ENCODE measurements at regions not wholly inside any gene's neighbourhood (a gene's known extent, or its start where the extent isn't known, plus 50 kb on each side); places are given as distances from the start of the nearest gene placed in this dataset.

DNA sequence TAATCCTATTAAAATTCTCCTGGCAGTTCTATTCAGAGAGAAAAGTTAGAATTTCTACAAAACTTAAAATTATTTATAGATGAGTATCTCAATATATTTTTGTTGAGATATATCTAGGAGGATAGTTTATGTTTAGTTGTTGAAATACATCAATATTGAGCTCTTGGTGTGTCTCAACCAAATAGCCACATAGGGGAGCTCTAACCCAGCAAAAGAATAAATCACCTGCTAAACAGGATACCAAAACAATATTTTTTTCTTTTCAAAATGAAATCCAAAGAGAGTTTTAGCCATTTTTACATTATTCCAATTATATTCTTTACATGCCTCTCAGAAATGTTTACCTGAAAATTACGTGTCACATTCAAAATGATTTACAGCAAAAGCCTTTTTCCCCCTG, 954.7 kb downstream of the SLITRK6 start:
- TF ChIP-seq POLR2A (IDR thresholded peaks at IDR 0.05): no peak
- TF ChIP-seq, protein P1, sequence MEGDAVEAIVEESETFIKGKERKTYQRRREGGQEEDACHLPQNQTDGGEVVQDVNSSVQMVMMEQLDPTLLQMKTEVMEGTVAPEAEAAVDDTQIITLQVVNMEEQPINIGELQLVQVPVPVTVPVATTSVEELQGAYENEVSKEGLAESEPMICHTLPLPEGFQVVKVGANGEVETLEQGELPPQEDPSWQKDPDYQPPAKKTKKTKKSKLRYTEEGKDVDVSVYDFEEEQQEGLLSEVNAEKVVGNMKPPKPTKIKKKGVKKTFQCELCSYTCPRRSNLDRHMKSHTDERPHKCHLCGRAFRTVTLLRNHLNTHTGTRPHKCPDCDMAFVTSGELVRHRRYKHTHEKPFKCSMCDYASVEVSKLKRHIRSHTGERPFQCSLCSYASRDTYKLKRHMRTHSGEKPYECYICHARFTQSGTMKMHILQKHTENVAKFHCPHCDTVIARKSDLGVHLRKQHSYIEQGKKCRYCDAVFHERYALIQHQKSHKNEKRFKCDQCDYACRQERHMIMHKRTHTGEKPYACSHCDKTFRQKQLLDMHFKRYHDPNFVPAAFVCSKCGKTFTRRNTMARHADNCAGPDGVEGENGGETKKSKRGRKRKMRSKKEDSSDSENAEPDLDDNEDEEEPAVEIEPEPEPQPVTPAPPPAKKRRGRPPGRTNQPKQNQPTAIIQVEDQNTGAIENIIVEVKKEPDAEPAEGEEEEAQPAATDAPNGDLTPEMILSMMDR (IDR thresholded peaks at IDR 0.05): peak in 1 of 6 experiments; percentile 31
- DNase-seq: no peak
- Histone ChIP-seq H3K36me3 (no peaks in the 10 kb centered on the region), H3K4me1 (no peaks in the 10 kb centered on the region), H3K27me3 (no peaks in the 10 kb centered on the region), H3K4me3 (no peak overlapping the region), H3K27ac (no peak overlapping the region), H3K9me3 (no peaks in the 10 kb centered on the region)
- WGBS, 2 donors: 19 to 43% methylated on average over 1 of the region's 1 CpG
- intact Hi-C loops (cut with DNase I): no loop called here

DNA sequence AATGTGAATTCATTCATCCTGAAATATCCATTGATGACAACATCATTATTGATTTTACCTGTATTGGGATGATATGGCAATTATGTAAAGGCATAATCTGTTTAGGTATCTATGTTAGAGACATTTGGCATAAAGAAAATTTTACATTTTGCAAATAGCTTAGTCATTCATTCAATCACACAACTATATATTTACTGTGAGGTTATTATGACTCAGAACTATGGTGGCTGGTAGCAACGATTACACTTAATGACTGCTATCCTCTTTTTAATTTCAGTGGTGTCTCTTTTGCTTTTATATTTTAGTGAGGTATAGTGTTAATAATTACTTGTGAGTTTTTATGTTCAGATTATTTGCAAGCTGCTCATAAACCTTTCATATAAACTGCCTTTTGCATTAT, 955.9 kb downstream of the SLITRK6 start:
- intact Hi-C loops (cut with DNase I): no loop called here
- Histone ChIP-seq H3K9me3 (no peaks in the 10 kb centered on the region), H3K27ac (no peak overlapping the region), H3K27me3 (no peaks in the 10 kb centered on the region), H3K36me3 (no peaks in the 10 kb centered on the region), H3K4me3 (no peak overlapping the region), H3K4me1 (no peaks in the 10 kb centered on the region)
- WGBS, 2 donors: 38 to 43% methylated on average over 1 of the region's 1 CpG
- DNase-seq: no peak
- TF ChIP-seq, protein P1 (IDR thresholded peaks at IDR 0.05): no peak
- no peak for TF ChIP-seq POLR2A (IDR thresholded peaks at IDR 0.05)

- H3K27me3 ChIP-seq: no peaks in the 10 kb centered on the region
- 56 to 63% methylated on average over 2 of the region's 2 CpGs for WGBS, 2 donors
- no peak overlapping the region for H3K27ac ChIP-seq
- DNase-seq: no peak
- no peaks in the 10 kb centered on the region for H3K36me3 ChIP-seq
- H3K4me1 ChIP-seq: no peaks in the 10 kb centered on the region
- no peak for TF ChIP-seq POLR2A (IDR thresholded peaks at IDR 0.05)
- TF ChIP-seq, protein P1 (IDR thresholded peaks at IDR 0.05): no peak
- intact Hi-C loops (cut with DNase I): no loop called here
- no peaks in the 10 kb centered on the region for H3K9me3 ChIP-seq
- no peak overlapping the region for H3K4me3 ChIP-seq
These were observed 951.9 kb upstream of the SLITRK1 start for GRCh38 chr13:84834201-84834600.

GRCh38 chr13:84831666-84832657, 949.7 kb upstream of the SLITRK1 start:
- Histone ChIP-seq H3K27me3 (no peaks in the 10 kb centered on the region), H3K4me1 (no peaks in the 10 kb centered on the region), H3K36me3 (no peaks in the 10 kb centered on the region), H3K27ac (no peak overlapping the region), H3K4me3 (no peak overlapping the region), H3K9me3 (no peaks in the 10 kb centered on the region)
- WGBS, 2 donors: 87 to 91% methylated on average over 18 of the region's 27 CpGs
- no peak for DNase-seq
- intact Hi-C loops (cut with DNase I): no loop called here
- TF ChIP-seq, protein P1 (IDR thresholded peaks at IDR 0.05): no peak
- no peak for TF ChIP-seq POLR2A (IDR thresholded peaks at IDR 0.05)

- Histone ChIP-seq H3K4me3 (no peak overlapping the region), H3K27me3 (no peaks in the 10 kb centered on the region), H3K4me1 (no peaks in the 10 kb centered on the region), H3K9me3 (no peaks in the 10 kb centered on the region), H3K27ac (no peak overlapping the region), H3K36me3 (no peaks in the 10 kb centered on the region)
- WGBS, 2 donors: 35 to 42% methylated on average over 1 of the region's 1 CpG
- no peak for TF ChIP-seq POLR2A (IDR thresholded peaks at IDR 0.05)
- TF ChIP-seq, protein P1 (IDR thresholded peaks at IDR 0.05): no peak
- intact Hi-C loops (cut with DNase I): no loop called here
- DNase-seq: no peak
These were observed 941.3 kb upstream of the SLITRK1 start for GRCh38 chr13:84823528-84823927.

Data from esophagus squamous epithelium (tissue), 5 donors.